ENCODE measurements at regions not wholly inside any gene's neighbourhood (a gene's known extent, or its start where the extent isn't known, plus 50 kb on each side); places are given as distances from the start of the nearest gene placed in this dataset.
"Not testable (repeated sequence)": the region's sequence is repeated elsewhere in the genome, so short reads cannot be mapped to it uniquely, and the experiment has no call there.

DNA sequence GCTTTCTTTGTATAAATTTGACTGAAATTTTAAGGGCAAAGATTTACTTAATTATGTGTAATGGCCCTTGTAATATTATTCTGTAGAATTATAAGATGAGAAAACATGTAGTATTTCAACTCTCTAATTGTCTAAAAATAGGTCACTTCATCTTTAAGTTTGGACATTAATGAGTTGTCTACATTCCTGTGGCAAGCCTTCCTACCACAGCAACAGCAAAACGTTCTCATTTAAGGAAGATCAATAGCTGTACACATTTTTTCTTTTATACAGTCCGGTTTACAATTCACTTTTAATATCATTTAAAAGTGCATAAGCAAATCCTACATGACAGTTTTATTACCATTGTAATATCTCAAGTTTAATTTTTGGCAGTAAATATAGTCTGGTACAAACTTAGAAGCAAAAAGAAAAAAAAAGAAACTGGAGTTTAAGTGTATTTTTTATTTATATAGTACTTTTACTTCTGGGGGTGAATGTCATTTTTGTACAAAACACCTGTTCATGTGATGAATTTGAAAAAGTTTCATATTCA is 501.8 kb downstream of the ZPLD1 start:
- DNase-seq, result no peak

DNA sequence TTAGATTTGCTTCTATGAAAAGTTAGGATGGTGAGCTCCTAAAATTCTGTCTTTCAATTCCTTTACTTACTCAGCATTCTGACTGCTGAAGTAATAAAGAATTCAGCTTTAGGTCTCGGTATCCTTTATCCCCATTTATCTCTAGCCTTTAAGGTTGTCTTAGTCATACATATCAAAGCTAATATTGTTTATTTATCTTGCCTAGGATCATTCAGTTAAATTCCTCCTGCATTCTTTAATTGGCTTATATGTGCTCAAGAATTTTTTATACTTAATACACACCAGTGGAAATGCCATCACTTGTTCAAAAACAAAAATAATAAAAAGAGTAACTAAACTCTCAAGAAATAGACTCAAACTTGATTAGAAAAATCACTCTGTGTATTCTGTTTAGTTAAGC is 507.0 kb downstream of the ZPLD1 start:
- DNase-seq, result no peak

DNA sequence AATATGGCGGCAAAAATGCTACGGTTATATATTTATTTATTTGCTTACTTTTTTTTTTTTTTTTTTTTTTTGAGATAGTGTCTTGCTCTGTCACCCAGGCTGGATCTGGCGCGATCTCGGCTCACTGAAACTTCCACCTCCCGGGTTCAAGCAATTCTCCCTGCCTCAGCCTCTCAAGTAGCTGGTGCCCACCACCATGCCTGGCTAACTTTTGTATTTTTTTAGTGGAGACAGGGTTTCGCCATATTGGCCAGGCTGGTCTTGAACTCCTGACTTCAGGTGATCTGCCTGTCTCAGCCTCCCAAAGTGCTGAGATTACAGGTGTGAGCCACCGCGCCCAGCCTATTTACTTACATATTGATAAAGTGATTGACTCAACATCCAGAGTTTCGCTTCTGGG is 511.6 kb downstream of the ZPLD1 start:
- not testable (repeated sequence) for DNase-seq

DNA sequence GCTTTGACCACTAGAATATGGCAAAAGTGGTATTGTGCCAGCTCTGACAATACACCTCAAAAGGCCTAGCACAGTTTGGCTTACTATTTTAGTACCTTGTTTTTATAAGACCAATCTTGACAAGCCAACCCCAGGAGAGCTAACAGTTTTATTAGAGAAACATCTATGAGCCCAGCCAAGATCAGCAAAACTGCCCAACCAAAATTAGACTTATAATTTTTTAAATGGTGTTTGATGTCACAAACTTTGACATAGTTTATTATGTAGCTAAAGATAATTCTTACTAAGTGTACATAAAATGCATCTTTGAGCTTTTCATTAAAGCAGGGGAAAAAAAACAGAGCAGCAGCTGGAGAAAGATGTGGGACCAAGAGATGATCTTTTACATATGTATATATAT is 537.5 kb downstream of the ZPLD1 start:
- DNase-seq, result no peak

DNA sequence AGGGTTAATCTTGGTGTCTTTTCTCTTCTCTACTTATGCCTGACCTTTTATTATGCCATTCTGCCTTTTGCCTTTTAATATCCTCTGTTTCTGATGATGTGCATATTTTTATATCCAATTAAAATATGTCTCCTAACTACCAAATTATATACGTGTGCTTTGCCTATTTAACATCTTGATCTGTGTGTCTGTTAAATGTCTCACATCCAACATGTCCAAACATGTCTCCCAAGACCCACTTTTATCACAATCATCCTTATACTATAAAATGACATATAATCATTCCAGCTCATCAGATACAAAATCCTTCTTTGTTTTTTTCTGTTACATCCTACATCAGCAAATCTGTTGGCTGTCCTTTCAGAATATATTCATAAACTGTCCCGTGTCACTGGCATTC is 539.5 kb downstream of the ZPLD1 start:
- no peak for DNase-seq

DNA sequence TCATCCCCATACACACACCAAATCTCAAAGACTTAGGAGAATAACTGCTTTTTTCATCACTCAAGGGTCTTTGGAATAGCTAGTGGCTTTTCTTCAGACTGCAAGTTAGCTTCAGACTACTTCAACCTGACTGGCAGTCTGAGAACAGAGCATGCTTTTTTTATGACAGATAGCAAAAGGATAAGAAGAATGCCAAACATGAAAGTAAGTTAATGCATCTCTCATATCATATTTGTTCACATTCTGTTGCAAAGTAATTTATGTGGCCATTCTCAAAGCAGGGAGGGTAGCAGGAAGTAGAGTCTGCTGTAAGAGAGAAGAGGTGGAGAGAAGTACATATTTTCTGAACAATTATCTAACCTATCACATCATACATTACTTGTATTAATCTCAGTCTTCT is 544.4 kb downstream of the ZPLD1 start:
- DNase-seq, result no peak

DNA sequence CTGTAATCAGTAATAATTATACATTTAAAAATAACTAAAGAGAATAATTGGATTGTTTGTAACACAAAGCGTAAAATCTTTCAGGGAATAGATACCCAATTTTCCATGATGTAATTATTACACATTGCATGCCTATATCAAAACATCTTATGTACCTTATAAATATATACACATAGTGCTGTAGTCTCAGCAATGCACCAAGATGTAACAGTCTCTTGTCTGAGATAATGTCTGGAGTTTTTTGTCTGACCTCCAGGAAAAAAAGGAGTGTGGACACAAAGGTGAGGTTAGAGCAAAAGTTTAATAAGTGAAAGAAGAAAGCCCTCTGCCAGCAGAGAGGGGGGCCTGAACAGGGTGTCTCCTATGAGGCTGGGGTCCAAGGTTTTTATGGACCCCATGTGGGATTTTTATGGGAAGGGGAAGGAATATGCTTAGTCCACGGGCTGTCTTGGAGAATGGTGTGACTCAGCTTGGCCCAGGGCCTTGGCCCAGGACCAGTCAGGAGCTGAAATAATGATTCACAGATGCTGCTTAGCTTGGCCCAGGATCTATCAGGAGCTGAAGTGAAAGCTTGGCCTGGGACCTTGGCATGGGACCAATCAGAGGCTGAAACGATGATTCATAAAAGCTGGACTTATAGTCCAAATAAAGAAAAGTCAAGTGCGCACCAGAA is 545.0 kb downstream of the ZPLD1 start:
- peak; percentile 4 for DNase-seq

DNA sequence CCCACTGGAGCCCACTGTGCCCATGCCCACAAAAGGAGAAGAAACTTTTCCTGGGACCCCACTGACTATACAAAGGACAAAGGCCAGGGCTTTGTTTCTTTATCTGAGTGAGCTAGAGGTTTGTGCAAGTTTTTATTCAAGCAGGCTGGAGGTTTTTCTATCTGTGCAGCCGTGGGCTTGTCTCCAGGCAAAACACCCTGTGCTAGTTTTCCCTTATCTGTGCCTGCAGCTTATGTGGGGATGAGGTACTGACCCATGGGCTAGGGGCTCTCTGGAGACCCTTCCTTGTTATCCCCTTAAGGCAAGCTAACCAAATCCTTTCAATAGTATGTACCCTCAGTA is 545.5 kb downstream of the ZPLD1 start:
- DNase-seq, result no peak

DNA sequence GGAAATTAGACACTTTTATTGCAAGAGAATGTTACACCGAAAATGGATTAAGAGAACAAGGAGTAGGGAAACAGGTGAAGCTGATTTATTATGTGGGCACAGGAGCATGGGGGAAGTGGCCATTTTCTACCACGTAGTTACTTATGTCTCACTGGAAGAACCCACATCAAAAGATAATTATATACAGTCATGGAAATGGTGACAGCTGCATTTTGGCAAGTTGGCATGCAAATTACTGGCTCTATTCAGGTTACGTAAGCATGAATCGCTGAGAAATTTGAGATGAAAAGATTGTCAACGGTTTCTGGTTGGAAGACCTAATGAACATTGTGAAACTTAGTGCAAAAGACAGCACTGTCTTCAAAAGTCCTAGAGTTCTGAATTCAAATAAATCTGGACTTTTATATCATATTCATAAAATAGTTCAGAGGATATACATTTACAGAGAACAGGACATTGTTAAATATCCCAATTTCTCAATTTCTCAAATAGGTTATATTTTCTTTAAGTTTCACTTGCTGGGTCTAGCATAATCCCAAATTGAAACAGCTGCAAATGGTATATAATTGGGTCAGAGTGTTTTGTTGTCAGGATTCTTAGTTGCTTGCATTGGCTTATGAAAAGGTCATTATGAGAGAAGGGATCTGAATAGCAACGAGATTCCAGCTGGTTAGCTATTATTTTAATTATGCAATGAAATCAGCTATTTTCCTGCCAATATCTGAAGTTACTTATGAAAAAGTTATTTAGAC is 567.8 kb downstream of the ZPLD1 start:
- peak; percentile 24 for DNase-seq

DNA sequence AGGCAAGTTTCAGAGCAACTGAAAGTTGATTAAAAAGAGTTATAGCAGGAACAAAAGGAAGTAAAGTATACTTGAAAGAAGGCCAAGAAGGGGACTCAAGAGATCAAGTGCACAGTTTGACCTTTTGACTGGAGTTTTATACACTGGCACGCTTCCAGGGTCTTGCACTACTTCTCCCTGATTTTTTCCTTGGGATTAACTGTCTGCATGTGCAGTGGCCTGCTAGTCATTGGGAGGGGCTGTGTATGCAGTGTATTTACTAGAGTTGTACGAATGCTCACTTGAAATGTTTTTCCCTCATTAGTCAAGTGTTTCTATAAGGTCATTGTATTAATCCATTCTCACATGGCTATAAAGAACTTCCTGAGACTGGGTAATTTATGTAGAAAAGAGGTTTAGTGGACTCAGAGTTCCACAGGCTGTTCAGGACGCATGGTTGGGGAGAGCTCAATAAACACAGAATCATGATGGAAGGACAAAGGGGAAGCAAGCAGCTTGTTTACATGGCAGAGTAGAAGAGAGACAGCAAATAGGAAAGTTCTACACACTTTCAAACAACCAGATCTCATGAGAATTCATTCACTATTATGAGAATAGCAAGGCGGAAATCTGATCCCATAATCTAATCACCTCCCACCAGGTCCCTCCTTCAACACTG is 571.8 kb downstream of the ZPLD1 start:
- DNase-seq, result no peak

DNA sequence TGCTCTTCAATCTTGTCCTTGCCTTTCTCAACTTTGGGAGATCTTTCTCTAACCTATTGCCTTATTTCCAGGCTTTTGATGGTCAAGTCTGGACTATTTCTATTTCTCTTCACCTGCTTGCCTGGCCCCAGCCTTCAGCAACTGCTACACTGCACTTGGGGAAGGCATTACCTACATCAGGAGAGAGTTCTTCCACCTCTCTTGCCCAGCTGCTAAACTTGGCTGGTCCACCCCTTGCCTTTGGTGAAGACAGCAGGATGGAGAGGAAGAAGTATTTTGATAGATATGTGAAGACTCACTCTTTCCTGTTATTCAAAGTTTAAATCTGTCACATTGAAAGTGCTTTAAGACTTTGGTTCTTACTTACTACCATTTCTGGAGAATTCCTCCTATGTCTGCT is 574.8 kb downstream of the ZPLD1 start:
- no peak for DNase-seq

DNA sequence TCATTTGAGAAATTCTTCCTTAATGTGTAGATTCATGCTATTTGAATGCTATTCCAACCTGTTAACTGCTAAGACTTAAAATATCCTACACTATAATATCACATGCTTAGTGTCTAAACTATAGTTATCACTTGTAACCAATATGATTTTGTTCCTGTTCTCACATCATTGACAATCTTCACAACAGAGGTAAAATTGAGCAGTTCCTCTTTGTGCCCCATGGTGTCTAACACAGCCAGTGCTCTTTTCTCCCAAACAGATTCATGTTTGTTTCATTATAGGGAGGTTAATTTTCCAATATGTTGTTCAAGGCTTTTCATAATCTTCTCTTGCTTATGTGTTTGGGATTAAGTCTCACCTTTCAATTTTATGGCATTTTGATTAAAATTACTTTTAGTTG is 591.1 kb downstream of the ZPLD1 start:
- no peak for DNase-seq

DNA sequence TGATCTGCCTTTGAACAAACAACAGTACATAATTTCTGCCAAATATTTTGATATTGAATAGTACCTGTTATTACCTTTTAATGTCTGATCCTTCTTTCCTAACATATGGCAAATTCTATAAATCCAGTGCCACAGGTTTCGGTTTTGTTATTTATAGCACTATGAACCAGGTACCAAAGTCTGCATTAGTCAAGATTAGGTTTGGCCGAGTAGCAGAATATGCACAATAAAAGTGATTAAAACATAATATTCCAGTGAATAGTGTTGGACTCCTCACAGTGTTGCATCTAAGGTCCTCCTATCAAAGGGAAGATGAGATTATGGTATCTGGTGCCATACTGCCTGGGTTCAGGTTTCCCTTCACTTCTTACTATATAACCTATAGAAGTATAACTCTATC is 599.0 kb downstream of the ZPLD1 start:
- DNase-seq, result no peak

DNA sequence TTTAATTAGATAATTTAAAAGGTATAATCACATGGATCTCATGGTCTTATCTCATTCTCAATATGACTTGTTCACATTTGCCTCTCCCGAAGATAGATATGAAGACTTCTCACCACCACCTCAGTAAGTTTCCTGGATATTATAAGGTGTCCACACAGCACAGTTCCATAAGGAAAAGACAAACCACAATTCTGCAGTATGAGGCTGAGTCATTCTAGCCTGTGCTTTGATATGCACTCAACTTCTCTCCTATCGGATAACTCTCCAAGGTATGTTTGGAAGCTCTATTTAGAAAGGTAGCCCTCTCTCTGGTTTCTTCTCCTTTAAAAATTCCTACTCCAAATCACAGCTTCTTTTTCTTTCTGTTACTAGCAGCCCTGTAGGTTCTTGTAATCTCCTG is 612.8 kb downstream of the ZPLD1 start:
- DNase-seq, result no peak

DNA sequence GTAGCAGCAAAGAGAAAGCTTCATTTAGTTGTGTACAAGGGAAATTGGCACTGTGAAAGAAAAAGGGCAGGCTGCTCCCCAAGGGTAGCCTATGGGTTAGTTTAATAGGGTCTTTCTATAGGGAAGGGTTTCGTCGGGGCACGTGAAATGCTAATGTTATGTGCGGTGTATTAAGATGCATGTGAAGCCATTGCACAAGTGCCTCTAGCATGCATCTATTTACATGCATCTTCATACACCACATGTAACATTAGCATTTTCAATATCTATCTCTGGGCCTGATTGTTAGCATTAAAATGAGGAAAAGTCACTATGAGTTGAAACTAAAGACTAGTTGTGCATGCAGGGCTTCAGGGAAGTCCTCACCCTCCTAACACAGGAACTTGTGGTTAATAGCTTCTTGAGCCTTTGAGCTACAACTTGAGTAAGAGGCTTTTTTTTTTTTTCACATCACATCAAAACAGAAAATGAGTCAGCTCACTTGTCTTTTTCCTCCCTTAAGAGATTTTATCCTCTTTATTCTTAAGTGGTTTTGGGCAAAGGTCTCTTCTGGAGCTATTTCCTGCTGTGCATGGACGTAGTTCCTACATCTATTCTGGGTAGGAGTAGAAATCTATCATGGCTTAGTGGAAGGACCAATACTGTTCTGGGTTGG is 613.4 kb downstream of the ZPLD1 start:
- no peak for DNase-seq

DNA sequence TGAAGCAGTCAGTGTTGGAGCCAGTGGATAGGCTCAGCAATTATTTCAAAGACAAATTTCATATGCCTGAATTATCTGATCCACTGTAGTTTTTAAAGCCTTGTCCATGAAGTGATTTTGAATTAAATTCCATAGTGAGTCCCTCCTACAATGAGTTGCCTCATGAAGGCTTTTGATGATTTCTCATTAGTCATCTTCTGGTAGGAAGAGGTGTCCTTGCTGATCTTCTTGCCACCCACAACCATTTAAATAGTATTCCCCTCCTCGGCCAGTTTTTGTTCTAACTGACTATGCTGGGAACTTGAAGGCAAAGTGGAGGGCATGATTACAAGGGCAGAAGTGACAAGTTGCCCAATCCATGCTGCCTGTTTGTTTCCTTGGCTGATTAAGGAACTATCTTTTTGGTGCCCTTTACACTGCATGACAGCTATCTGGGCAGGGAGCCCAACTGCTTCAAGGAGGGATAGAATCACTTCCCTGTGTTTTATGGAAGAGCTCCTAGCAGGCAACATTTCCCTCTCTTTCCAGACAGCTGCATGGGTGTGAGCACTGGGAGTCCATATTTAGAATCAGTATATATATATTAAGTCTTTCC is 617.5 kb downstream of the ZPLD1 start:
- no peak for DNase-seq

DNA sequence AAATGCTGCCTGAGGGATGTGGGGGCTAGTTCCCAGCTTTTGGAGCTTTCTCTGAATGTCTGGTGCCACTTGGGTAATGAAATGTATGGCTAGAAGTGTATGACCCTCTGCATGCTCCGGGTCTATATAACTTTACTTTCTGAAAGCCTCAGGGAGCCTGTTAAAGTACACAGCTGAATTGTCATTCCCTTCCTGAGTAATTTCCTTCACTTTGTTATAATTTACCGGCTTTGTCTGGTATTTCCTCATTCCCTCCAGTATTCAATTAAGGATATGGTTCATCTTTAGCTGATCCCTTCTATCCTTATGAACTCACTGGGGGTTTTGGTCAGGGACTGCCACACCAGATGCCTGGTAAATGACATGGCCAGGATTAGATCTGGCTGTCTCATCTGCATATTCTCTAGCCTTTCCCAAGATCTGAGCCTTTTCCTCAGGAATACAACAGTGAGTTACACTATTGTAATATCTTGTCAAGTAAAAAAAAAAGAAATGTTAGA is 620.3 kb downstream of the ZPLD1 start:
- DNase-seq, result no peak

DNA sequence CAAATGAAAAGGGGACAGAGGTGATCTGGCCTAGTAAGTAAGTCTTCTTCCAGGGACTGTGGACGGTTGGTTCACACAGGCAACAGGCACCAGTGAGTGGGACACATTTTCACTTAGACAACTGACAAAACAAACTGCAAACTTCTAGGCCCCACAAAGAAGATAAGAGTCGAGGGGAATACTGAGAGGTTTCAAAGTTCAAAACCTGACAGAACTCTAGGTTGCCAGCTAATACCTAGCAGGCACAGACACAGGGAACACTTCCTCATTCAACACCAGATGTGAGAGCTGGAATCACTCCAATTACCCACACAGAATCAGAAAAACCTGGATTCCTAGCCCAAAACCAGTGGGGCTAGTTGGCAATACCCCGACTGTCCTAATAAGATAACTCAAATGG is 621.7 kb downstream of the ZPLD1 start:
- no peak for DNase-seq

DNA sequence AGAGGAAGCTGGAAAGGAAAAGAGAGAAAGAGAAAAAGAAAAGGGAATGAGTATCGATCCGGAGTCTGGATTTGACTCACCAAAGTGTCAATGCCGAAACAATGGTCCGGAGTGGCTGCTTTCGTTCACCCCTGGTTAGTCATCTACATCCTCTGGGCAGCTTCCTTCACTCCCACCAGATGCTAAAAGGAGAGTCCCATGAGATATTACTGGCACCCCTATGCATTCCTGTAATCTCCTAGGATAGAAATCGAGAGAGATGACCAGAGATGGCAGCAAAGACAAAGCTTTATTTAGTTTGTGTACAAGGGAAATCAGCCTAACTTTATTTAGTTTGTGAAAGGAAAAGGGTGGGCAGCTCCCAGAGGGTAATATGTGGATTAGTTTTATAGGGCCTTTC is 622.2 kb downstream of the ZPLD1 start:
- no peak for DNase-seq

DNA sequence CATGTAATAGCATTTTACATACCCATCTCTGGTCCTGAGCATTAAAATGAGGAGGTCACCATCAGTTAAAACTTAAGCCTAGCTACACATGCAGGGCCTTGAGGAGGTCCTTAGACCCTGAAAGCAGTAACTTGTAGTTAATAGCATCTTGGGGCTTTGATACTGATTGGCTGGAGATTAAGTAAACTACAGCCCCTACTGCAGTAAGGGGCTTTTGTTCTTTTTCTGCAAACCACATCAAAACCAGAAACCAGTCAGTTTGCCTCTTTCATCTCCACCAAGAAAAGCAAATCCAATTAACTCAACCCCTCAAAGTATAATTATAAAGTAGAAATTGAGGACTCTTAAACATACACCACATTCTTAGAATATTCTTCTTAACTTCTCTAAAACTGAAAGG is 622.7 kb downstream of the ZPLD1 start:
- no peak for DNase-seq

DNA sequence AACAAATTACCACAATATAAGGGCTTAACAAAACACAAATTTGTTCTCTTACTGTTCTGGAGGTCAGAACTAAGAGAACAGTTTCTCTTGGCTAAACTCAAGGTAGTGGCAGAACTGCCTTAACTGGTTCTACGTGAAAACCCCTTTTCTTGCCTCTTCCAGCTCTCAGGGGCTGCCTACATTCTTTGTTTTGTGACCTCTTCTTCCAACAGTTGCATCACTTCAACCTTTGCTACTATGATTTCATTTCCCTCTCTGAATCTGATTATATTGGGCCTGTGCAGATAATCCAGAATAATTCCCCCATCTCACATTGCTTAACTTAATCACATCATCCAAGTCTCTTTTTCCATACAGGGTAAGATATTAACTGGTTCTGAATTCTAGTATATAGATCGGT is 624.6 kb downstream of the ZPLD1 start:
- DNase-seq, result no peak

DNA sequence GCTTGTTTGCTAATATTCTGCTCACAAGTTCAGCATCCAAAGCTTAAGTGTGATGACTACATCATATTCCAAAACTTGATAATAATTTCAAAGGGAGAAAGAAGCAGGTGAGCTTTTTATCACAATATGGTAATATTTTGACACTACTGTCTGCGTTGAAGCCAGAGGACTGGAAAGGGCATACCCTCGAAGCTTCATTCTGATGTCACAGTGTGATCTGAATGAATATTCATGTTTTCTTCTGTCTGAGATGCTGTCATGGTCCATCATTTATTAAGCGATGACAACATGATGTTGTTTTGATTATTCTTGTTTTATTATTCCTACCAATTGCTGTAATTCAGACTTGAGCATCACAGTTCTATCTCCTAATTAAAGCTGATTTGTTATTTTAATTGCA is 625.4 kb downstream of the ZPLD1 start:
- DNase-seq, result no peak

DNA sequence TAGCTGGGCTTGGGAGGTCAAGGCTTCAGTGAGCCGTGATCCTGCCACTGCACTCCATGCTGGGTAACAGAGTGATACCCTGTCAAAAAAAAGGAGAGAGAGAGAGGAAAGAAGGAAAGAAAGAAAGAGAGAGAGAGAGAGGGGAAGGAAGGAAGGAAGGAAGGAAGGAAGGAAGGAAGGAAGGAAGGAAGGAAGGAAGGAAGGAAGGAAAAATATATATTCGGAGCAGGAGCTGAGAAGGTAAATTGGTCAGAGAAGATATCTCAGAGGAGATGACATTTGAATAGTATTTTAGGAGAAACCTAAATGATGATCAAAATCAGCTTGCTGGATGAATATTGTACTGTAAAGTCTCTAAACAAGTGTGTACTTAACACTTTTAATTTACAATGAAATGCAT is 633.1 kb downstream of the ZPLD1 start:
- DNase-seq, result no peak
